ENCODE measurements at regions not wholly inside any gene's neighbourhood (a gene's known extent, or its start where the extent isn't known, plus 50 kb on each side); places are given as distances from the start of the nearest gene placed in this dataset.

GRCh38 chr15:47950447-47950846, 170.3 kb upstream of the SLC24A5 start:
- no peak for DNase-seq

DNA sequence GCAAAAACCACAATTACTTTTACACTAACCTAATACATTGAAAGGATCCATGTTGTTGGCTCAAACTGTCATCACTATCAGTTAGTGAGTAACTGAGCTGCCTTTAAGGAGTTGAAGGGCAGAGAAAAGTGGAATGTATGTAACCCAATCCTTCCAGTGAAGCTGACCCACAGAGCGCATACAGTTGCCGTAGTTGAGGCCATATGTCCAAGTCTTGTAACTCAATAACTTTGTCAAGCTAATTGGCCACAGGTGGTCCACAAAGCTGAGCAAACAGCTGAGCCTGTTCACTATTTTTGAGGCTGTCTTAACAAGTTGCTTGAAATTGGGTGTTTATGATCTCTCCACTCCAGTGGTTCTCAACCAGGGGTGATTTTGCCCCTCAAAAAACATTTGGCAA, 169.0 kb upstream of the SLC24A5 start:
- no peak for DNase-seq

DNA sequence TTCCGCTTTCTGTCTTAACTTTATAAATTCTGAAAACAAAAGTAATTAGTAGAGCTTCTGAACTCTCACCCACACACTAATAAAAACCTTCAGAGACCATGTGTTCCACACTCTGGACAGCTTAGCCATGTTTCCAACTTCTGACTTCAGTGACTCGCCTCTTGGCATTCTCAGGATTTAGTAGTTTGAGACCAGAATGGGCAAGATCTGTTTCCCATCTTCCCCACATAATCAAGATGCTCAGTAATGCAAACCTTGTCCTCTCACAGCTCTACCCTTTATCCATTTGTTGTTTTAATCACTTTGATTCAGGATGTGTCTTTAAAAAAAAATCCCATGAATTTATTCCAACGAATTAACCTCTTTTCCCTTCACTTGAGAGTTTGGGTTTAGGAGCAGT, 166.6 kb upstream of the SLC24A5 start:
- DNase-seq: no peak

DNA sequence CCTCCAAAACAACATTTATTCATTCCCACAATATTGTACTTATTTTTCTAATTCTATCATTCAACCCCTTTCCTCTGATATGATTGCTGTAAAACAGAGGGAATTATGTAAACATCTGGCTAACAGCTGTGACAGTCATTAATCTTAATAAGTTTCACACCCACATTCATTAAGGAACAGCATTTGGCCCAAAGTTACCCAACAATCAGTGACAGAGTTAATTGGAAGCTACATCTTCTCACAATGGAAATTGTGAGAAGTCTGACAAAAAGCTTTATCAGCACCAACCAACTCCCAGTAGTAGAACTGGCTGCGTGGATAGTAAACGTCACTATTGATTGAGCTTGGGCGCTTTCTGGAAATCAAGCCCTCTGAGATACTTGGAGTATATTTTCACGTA, 165.8 kb upstream of the SLC24A5 start:
- no peak for DNase-seq

GRCh38 chr15:47959617-47960413, 161.0 kb upstream of the SLC24A5 start:
- no peak for DNase-seq

DNA sequence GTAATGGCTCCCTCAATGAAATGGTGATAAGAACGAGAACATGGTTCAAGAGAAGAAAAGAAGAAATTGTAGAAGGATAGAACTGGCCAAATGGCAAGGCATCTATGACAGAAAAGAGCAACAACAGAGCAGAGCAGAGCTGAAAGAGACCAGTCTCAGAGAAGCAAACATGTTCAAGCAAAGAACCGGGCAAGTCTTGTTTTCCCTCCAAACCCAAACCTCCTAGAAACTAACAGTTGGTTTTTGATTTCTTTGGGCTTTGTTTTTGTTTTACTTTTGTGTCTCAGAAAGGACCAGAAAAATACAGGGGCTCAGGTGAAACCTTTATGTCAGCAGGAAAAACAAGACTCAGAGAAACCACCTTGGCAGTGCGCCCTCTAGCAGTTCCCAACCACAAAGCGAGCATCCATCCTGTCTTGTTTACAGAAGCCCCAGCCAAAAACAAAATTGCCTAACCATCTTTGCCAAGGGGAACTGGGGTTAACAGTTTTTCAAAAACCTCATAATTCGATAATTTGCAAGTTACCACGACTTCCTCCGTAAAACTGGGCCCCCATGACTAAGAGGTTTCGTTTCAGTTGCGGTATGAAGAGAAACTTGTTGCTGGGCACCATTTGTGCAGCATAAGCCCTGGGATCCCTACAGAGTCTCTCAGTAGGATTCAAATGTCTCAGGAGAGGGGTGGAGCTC, 159.2 kb upstream of the SLC24A5 start:
- DNase-seq: no peak

DNA sequence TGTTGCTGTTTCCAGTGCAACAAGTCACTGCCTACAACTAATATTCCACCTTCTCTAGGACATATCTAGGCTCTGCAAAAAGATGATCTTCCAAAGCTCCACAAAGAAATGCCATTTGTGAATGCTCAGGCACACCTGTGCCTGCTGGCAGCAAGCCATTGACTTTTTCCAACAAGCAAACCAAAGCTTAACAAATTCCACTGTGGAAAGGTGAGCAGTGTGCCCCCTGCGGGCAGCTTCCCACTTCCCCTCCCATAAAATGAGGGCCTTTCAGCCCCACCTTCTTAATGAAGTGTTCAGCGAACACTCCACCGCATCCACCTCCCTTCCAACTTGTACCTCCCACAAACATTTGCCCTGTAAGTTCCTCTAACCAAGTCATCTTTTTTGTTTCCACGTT, 157.5 kb upstream of the SLC24A5 start:
- DNase-seq: no peak

GRCh38 chr15:47964229-47964628, 156.6 kb upstream of the SLC24A5 start:
- DNase-seq: no peak

GRCh38 chr15:47965297-47965696, 155.5 kb upstream of the SLC24A5 start:
- DNase-seq: no peak

DNA sequence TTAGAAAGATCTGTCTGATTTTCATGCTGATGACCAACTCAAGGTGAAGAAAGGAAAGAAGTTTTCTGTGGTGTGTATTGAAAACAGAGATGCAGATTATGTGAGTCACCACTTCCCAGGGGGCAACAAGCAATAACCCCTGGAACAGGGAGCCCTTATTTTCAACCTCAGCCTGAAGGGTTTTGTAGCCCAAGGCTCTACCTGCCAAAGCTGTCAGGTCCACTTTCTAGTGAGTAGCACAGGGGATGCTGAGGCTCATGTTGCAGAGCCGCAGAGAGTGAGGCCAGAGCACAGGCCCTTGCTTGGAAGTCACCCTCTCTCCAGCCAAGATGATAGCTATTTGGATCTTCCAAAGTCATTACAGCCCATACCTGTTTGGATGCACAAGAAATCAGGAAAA, 152.2 kb upstream of the SLC24A5 start:
- no peak for DNase-seq

DNA sequence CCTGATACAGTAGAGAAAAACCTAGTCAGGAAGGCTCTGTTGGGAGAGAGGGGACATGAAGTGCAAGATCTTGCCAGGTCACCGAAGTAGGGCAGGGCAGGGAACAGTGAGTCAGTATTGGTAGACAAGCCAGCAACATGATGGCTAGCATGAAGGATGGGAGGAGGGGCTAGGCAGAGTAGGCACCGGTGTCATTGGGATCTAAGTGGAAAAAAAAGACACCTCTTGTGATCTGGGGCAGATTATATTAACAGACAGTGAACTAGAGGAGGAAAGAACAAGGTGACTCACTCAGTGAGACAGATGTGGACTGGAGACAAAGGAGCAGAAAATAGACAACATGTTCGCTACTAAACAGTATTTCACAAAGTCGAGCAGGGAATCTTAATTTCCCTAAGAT, 149.2 kb upstream of the SLC24A5 start:
- no peak for DNase-seq

DNA sequence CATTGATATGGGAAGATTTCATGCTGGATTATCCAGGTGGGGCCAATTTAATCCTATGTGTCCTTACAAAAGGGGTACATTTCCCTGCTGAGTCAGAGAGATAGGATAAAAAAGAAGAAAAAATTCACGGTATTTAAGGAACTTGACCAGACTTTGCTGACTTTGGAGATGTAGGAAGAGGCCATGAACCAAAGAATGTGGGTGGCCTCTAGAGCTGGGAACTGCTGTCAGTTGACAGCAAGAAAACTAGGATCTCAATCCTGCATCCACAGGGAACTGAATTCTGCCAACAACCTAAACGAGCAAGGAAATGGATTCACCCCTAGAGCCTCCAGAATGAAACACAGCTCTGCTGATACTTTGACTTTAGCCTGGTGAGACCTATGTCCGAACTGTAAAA, 148.1 kb upstream of the SLC24A5 start:
- DNase-seq: no peak

DNA sequence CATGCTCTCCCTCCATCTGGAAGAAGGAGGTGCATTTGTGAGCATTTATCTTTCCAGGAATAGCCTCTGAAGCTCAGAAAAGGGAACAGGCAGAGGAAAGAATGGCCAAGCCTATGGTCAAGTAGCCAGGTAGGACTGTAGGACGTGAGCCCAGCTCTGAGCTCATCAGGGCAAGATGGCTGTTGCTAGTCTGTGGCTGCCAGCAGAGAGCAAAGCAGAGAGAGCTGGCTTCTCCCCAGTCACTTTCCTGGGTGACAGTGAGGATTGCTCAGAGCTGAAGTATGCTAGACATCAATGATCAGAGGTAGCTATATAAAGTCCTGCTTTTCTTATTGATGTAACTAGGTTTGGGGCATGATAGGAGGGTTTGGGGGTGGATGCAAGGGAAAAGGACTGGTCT, 146.1 kb upstream of the SLC24A5 start:
- no peak for DNase-seq

- peak; percentile 1 for DNase-seq
These were observed 145.4 kb upstream of the SLC24A5 start for GRCh38 chr15:47975427-47975826.

GRCh38 chr15:47983533-47983932, 137.3 kb upstream of the SLC24A5 start:
- DNase-seq: no peak

DNA sequence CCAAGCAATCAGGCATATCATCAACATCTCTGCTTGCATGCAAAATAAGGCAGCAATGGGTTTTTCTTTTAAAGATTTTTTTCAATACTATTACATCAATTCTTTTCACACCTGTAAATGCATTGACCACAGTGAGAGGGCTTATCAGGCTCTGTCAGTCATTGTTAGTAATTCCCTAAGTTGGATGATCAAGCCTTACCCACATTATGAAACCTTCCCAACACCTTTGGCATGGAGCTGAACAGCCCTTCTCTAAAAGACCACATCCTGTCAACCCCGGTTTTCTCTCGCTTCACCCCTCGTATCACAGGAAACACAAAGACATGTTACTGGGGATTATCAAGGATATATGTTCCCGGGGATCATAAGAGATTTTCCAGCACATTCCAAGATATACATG, 135.2 kb upstream of the SLC24A5 start:
- DNase-seq: no peak

DNA sequence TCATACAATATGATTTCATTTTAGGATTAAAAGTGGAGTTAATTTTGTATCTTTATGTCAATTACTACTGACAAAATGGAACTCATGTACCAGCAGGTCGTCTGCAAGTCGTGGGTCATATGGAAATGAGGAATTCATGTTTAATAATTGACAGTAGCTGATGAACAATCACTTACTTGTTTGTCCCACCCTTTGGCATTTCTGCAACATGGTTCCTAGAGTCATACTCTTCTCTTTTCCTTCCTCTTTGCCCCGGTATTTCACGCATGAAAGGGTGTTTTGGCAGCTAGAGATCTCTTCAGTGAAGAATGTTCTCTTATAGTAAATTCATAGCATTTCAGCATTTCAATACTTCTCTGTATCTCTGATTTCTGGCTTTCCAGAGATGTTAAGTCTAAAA, 133.3 kb upstream of the SLC24A5 start:
- DNase-seq: no peak

DNA sequence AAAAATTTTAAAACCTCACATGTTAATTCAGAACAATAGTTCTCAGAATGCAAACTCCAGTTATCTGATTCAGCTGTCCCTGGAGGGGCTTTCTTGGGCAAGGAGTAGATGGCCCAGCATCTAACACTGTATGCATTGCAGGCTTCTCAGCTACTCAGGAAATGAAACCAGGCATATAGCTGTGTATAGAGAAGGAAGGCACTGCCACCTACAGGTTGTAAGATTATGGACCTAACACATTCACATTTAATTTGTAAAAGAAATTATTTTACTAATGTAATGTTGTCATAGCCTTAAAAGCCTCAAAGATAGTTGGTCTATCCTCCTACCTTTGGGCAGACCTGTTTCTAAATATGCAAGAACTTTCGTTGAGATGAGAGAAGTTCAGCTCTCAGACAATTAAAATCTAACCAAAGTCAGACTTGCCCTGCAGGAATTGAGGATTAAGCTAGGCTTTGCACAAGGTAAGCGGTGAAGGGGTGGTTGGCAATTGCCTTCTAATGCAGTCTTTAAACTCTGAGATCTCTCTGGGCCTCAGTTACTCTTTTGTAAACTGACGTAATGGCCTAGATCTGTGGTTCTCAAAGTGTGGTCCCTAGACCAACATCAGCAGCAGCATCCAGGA, 132.8 kb upstream of the SLC24A5 start:
- DNase-seq: peak; percentile 11

- DNase-seq: no peak
These were observed 132.2 kb upstream of the SLC24A5 start for GRCh38 chr15:47988564-47988963.

- DNase-seq: no peak
These were observed 130.0 kb upstream of the SLC24A5 start for GRCh38 chr15:47990821-47991220.

GRCh38 chr15:47991357-47991756, 129.4 kb upstream of the SLC24A5 start:
- DNase-seq: no peak

DNA sequence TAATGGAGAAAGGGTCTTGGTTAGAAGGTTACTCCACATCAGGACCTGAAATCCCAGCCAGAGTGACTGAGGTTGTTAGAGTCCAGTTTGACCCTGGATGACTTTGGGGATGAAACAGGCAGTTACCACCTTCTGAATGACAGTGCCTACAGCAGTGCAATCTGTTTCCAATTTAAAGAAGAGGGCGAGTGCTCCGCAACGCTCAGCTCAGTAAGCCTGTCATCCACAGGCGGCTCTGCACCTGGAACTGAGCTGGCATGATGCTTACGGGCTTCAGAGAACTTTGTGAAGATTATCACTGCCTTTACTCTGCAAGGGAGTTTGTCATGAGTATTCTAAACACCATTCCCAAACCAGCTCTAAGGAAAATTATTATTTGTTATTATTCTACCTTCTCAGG, 127.7 kb upstream of the SLC24A5 start:
- DNase-seq: no peak

GRCh38 chr15:47997195-47998080, 123.4 kb upstream of the SLC24A5 start:
- no peak for DNase-seq
